Muscle of leg (tissue), 3 donors: ENCODE measurements at regions not wholly inside any gene's neighbourhood (a gene's known extent, or its start where the extent isn't known, plus 50 kb on each side); places are given as distances from the start of the nearest gene placed in this dataset.

Source experiments
- DNase-seq: peaks from one replicate; pipeline ENCODE4 v3.0.0; 2013
- H3K27ac ChIP-seq: one replicate; pipeline ENCODE4 v1.5.1; 2013; ENCODE audit warnings: mild to moderate bottlenecking, low read length, control low read depth
- H3K27me3 ChIP-seq: one replicate; pipeline ENCODE4 v1.6.1; 2013; ENCODE audit warnings: low read length; ENCODE audit not compliant: control insufficient read depth, insufficient read depth
- H3K36me3 ChIP-seq: one replicate; pipeline ENCODE4 v1.6.1; 2013; ENCODE audit warnings: low read length; ENCODE audit not compliant: control insufficient read depth, insufficient read depth
- H3K4me1 ChIP-seq: one replicate; pipeline ENCODE4 v1.6.1; 2013; ENCODE audit warnings: low read length; ENCODE audit not compliant: control insufficient read depth, insufficient read depth
- H3K4me3 ChIP-seq: one replicate; pipeline ENCODE4 v1.5.1; 2013; ENCODE audit warnings: low read length, control low read depth
- H3K9me3 ChIP-seq: replicated peaks from 2 replicates; pipeline ENCODE4 v1.6.1; 2013; ENCODE audit warnings: low read depth, low read length; ENCODE audit not compliant: control insufficient read depth
- WGBS: methylation state at CpG from one replicate; pipeline ENCODE4 v1.1.5; 2013; ENCODE audit warnings: missing lambda C conversion rate; ENCODE audit not compliant: insufficient coverage; 5-methylcytosine and 5-hydroxymethylcytosine counted together

DNA sequence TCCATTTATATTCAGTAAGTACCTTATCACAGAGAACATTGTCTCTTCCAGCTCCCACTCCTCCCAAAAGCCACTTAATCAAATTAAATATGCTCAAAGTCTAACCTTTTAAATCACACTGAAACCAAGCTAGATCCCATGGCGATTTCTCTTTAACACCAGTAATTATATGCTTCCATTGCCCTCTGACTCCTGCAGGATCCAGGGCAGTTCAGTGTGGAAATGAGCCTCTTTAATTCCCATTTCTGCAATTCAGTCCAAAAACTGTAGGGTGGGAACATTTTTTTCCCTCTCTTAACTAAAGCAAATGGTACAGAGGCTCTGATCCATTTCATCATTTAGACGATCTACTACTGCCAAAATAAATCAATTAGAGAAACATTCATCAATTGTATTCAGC is 872.3 kb upstream of the PHF14 start:
- no peaks in the 10 kb centered on the region for H3K27me3 ChIP-seq
- no peak for DNase-seq
- H3K4me1 ChIP-seq, result no peaks in the 10 kb centered on the region
- no peaks in the 10 kb centered on the region for H3K9me3 ChIP-seq
- H3K27ac ChIP-seq, result no peak overlapping the region
- no peaks in the 10 kb centered on the region for H3K36me3 ChIP-seq
- WGBS, result 60% methylated on average over 2 of the region's 2 CpGs
- H3K4me3 ChIP-seq, result no peak overlapping the region

DNA sequence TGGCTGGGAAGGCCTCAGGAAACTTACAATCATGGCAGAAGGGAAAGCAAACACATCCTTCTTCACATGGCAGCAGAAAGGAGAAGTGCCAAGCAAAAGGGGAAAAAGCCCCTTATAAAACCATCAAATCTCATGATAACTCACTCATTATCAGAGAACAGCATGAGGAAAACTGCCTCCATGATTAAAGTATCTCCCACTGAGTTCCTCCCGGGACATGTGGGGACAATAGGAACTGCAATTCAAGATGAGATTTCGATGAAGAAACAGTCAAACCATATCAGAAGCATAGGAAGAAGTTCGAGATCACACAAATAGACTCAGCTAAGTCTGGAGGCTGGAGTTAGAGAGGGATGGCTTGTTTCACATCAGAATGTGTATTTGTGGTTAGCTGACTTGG is 869.4 kb upstream of the PHF14 start:
- no CpG with 5 or more reads among the region's 3 CpGs for WGBS
- Histone ChIP-seq H3K9me3 (no peaks in the 10 kb centered on the region), H3K27ac (no peak overlapping the region), H3K4me3 (no peak overlapping the region), H3K36me3 (no peaks in the 10 kb centered on the region), H3K27me3 (no peaks in the 10 kb centered on the region), H3K4me1 (no peaks in the 10 kb centered on the region)
- DNase-seq, result no peak

DNA sequence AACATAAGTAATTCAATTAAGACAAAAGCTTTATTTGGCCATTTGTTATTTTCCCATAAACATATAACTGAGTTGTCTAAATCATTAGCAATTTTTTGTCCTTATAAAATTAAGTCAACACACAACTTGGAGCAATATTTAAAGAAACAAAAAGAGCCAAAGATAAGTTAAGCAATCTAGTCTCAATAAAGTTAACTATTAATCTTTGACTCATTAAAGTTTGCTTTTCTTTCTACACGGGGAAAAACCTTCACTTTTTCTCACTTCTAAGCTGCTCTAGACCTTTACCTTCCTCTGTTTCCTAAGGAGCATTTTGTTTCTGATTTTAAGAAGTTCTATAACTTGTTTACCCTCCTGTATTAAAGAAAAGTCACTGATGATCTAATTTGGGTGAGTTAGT is 867.1 kb upstream of the PHF14 start:
- WGBS, result no CpG with 5 or more reads among the region's 1 CpG
- Histone ChIP-seq H3K4me1 (no peaks in the 10 kb centered on the region), H3K27ac (no peak overlapping the region), H3K36me3 (no peaks in the 10 kb centered on the region), H3K4me3 (no peak overlapping the region), H3K27me3 (no peaks in the 10 kb centered on the region), H3K9me3 (no peaks in the 10 kb centered on the region)
- no peak for DNase-seq

DNA sequence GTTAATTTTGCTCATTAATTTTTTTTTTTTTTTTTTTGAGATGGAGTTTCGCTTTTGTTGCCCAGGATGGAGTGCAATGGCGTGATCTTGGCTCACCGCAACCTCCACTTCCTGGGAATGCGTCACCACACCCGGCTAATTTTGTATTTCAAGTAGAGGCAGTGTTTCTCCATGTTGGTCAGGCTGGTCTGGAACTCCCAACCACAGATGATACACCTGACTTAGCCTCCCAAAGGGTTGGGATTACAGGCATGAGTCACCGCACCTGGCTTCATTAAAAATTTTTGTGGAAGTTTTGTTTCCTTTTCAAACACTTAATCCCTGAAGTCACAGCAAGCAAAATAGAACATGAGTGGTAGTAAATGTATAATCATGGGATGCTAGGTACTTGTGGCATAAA is 857.2 kb upstream of the PHF14 start:
- no peaks in the 10 kb centered on the region for H3K9me3 ChIP-seq
- H3K4me1 ChIP-seq, result no peaks in the 10 kb centered on the region
- no peak overlapping the region for H3K27ac ChIP-seq
- no peak overlapping the region for H3K4me3 ChIP-seq
- no peaks in the 10 kb centered on the region for H3K36me3 ChIP-seq
- no peaks in the 10 kb centered on the region for H3K27me3 ChIP-seq
- WGBS, result no CpG with 5 or more reads among the region's 6 CpGs
- DNase-seq, result no peak

DNA sequence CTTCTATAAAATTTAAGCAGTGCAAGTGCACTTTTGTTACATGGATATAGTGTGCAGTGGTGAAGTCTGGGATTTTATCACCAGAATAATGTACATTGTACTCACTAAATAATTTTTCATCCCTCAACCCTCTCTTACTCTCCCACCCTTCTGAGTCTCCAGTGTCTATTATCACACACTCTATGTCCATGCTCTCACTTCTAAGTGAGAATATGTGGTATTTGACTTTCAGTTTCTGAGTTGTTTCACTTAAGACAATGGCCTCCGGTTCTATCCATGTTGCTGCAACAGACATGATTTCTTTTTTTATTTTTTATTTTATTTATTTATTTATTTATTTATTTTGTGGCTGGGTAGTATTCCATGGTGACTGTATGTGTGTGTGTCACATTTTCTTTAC is 855.9 kb upstream of the PHF14 start:
- H3K27me3 ChIP-seq, result no peaks in the 10 kb centered on the region
- no peaks in the 10 kb centered on the region for H3K9me3 ChIP-seq
- no peak overlapping the region for H3K4me3 ChIP-seq
- no peaks in the 10 kb centered on the region for H3K36me3 ChIP-seq
- H3K4me1 ChIP-seq, result no peaks in the 10 kb centered on the region
- H3K27ac ChIP-seq, result no peak overlapping the region
- no CpG with 5 or more reads among the region's 1 CpG for WGBS
- no peak for DNase-seq

DNA sequence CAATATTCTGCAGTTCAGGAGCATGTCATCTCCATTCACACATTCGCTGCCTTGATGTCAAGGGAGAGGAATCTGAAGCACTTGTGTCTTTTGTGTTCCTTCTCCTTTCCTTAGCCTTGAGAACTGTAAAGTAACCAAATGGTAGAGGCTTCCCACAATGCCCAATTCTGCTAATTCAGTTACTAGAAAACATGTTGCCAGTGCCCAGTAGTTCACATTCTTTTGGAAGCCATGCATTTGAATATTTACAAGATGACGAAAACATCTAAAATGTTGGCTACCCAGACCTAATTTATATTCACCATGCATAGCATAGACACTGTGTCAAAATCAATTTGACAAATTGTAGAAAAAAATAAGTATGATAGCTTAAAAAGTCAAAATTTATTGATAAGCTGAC is 852.7 kb upstream of the PHF14 start:
- Histone ChIP-seq H3K4me3 (no peak overlapping the region), H3K9me3 (no peaks in the 10 kb centered on the region), H3K27me3 (no peaks in the 10 kb centered on the region), H3K4me1 (no peaks in the 10 kb centered on the region), H3K36me3 (no peaks in the 10 kb centered on the region), H3K27ac (no peak overlapping the region)
- DNase-seq, result no peak
- WGBS, result 100% methylated on average over 1 of the region's 2 CpGs

DNA sequence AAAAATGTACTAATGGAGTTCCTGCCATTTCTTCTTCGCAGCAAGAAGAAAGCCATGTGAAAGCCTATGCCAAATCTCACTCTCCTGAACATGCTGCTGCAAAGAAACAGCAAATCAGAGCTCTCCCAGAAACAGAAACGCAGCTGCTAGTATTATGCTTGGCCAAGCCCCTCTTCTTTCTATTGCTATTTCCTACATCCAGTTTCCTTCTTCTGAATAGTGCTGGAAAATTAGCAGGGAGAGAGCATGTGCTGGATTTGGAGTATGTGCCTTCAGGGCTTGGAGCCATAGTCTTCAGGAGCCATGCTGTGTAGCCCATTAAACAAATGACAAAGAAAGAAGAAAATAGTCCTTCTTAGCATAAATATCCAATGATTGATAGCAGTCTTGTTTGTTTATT is 852.0 kb upstream of the PHF14 start:
- peak overlapping the region; percentile 71 for H3K27ac ChIP-seq
- no CpG with 5 or more reads among the region's 2 CpGs for WGBS
- peak; percentile 89 for DNase-seq

DNA sequence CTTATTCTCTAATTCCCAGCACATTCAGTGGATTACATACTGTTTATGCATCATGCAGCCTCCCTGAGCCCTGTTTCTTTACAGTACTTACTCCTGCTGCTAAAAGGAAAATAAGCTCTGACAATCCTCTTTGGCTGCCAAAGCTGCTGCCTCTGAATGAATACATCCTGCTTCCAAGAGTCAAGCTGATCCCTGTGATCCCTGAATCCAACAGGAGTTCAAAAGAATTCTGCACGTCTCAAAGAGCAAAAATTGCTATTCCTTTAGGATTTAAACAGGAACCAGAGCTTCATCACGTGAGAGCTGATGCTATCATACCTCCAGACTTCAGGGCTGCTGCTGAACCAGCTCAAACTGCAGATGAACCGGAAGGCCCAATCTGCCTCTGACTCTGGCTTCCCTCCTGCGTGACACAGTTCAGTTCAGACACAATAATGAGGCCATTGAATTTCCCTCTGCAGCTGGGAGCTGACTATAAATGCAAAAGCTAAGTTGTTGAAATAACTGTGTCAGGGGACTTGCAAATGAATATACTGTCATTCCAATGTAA is 851.0 kb upstream of the PHF14 start:
- no peaks in the 10 kb centered on the region for H3K27me3 ChIP-seq
- no peaks in the 10 kb centered on the region for H3K36me3 ChIP-seq
- peak; percentile 95 for DNase-seq
- H3K4me1 ChIP-seq, result no peaks in the 10 kb centered on the region
- H3K4me3 ChIP-seq, result no peak overlapping the region
- 19% methylated on average over 4 of the region's 4 CpGs for WGBS
- peak overlapping the region; percentile 71 for H3K27ac ChIP-seq
- no peaks in the 10 kb centered on the region for H3K9me3 ChIP-seq

More for the DNA sequence above, 852.0 kb upstream of the PHF14 start:
- Histone ChIP-seq H3K36me3 (no peaks in the 10 kb centered on the region), H3K4me3 (no peak overlapping the region), H3K9me3 (no peaks in the 10 kb centered on the region), H3K4me1 (no peaks in the 10 kb centered on the region), H3K27me3 (no peaks in the 10 kb centered on the region)

DNA sequence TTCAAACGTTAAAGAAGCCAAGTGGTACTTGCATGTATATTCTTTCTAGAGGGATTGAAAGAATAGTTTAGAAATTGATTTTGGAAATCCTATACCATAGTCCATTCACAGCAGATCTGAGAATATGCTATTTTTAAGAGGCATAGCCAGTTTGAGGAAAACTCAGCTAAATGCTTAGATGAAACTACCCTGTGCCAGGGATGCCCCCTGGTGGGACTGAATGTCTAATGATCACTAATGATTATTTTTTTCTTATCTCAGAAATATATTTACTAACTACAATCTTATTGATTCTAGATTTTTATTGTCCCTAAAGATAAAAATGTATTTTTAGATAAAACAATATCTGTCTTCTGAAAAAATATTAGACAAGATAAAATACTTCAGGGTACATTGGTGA is 844.9 kb upstream of the PHF14 start:
- peak; percentile 13 for DNase-seq
- no CpG with 5 or more reads among the region's 1 CpG for WGBS

DNA sequence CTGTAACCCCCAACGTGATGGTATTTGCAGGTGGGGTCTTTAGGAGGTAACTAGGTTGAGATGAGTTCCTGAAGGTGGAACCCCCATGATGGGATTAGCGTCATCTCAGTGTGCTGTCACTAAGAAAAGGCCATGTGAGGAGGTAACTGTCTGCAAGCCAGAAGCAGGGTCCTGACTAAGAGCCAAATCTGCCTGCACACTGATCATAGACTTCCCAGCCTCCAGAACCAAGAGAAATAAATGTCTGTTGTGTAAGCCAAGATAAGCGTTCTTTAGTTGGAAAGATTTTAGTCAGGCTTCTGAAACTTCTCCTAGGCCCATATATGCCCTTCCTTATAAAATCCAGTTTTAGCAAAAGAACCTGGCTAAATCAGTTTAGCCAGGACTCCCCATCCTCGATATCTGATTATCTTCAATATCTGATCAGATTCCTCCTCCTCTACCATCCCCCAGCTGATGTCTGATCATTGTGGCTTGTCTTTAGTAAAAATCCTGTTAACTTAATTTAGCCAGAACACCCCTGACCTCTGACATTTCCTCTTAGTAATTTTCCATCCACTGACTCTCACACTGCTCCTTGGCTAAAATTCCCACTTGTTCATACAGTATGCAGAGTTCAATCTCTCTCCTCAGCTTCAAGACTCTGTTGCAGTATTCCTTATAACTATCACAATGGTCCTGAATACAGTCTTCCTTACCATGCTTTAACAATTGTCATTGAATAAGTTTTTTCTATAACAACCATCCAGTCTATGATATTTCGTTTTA is 835.4 kb upstream of the PHF14 start:
- H3K9me3 ChIP-seq, result no peaks in the 10 kb centered on the region
- no peaks in the 10 kb centered on the region for H3K36me3 ChIP-seq
- WGBS, result 80% methylated on average over 1 of the region's 5 CpGs
- no peak overlapping the region for H3K27ac ChIP-seq
- no peaks in the 10 kb centered on the region for H3K4me1 ChIP-seq
- DNase-seq, result no peak
- no peak overlapping the region for H3K4me3 ChIP-seq
- no peaks in the 10 kb centered on the region for H3K27me3 ChIP-seq

More for the DNA sequence above, 844.9 kb upstream of the PHF14 start:
- Histone ChIP-seq H3K27me3 (no peaks in the 10 kb centered on the region), H3K4me3 (no peak overlapping the region), H3K27ac (no peak overlapping the region), H3K9me3 (no peaks in the 10 kb centered on the region), H3K4me1 (no peaks in the 10 kb centered on the region), H3K36me3 (no peaks in the 10 kb centered on the region)
